ENCODE measurements at regions not wholly inside any gene's neighbourhood (a gene's known extent, or its start where the extent isn't known, plus 50 kb on each side); places are given as distances from the start of the nearest gene placed in this dataset.

GRCh38 chr1:79667166-79667565 is 660.6 kb upstream of the ADGRL4 start:
- Histone ChIP-seq H3K4me1 (ENCODE audit: control insufficient read depth in 2 of 2, insufficient read depth in 2 of 2, low read length in 2 of 2) (no peaks in the 10 kb centered on the region), H3K9ac (ENCODE audit: low read depth in 1 of 2, low read length in 2 of 2) (no peak overlapping the region), H3K27me3 (ENCODE audit: control insufficient read depth in 2 of 2, insufficient read depth in 2 of 2, low read length in 2 of 2) (no peaks in the 10 kb centered on the region), H3K9me3 (ENCODE audit: control insufficient read depth in 2 of 2, low read length in 2 of 2) (no peaks in the 10 kb centered on the region), H3K36me3 (ENCODE audit: control insufficient read depth in 2 of 2, insufficient read depth in 2 of 2, low read length in 2 of 2) (no peaks in the 10 kb centered on the region), H3K27ac (ENCODE audit: low read depth in 2 of 2, low read length in 2 of 2) (no peak overlapping the region), H3K4me3 (ENCODE audit: low read length in 2 of 2) (no peak overlapping the region)

- no peaks in the 10 kb centered on the region for H3K36me3 ChIP-seq (ENCODE audit: control insufficient read depth in 2 of 2, insufficient read depth in 2 of 2, low read length in 2 of 2)
- H3K27me3 ChIP-seq (ENCODE audit: control insufficient read depth in 2 of 2, insufficient read depth in 2 of 2, low read length in 2 of 2) = no peaks in the 10 kb centered on the region
- no peak overlapping the region for H3K27ac ChIP-seq (ENCODE audit: low read depth in 2 of 2, low read length in 2 of 2)
- no peak overlapping the region for H3K9ac ChIP-seq (ENCODE audit: low read depth in 1 of 2, low read length in 2 of 2)
- H3K9me3 ChIP-seq (ENCODE audit: control insufficient read depth in 2 of 2, low read length in 2 of 2) = no peaks in the 10 kb centered on the region
- H3K4me3 ChIP-seq (ENCODE audit: low read length in 2 of 2) = no peak overlapping the region
- no peaks in the 10 kb centered on the region for H3K4me1 ChIP-seq (ENCODE audit: control insufficient read depth in 2 of 2, insufficient read depth in 2 of 2, low read length in 2 of 2)
These were observed 657.4 kb upstream of the ADGRL4 start for GRCh38 chr1:79663916-79664315.

GRCh38 chr1:79662596-79662995 is 656.1 kb upstream of the ADGRL4 start:
- Histone ChIP-seq H3K4me3 (ENCODE audit: low read length in 2 of 2) (no peak overlapping the region), H3K27ac (ENCODE audit: low read depth in 2 of 2, low read length in 2 of 2) (no peak overlapping the region), H3K9ac (ENCODE audit: low read depth in 1 of 2, low read length in 2 of 2) (no peak overlapping the region), H3K4me1 (ENCODE audit: control insufficient read depth in 2 of 2, insufficient read depth in 2 of 2, low read length in 2 of 2) (no peaks in the 10 kb centered on the region), H3K27me3 (ENCODE audit: control insufficient read depth in 2 of 2, insufficient read depth in 2 of 2, low read length in 2 of 2) (no peaks in the 10 kb centered on the region), H3K36me3 (ENCODE audit: control insufficient read depth in 2 of 2, insufficient read depth in 2 of 2, low read length in 2 of 2) (no peaks in the 10 kb centered on the region), H3K9me3 (ENCODE audit: control insufficient read depth in 2 of 2, low read length in 2 of 2) (no peaks in the 10 kb centered on the region)

DNA sequence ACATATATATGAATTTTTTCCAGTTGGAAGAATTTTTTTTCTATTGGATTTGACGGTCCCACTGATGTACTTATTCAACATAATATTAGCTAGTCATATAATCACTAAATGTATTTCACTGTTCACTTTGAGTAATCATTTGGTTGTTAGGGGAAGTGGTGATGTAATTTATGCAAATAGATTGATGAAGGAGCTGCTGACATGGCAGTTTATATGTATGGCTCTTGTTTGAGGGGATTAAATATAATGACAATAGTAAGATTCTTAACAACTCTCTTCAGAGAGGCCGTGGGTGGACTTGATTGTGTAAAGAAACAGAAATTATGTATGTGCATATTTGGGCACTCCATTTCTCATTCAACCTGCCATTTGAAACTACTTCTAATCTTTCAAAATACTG is 653.6 kb upstream of the ADGRL4 start:
- Histone ChIP-seq H3K9me3 (ENCODE audit: control insufficient read depth in 2 of 2, low read length in 2 of 2) (no peaks in the 10 kb centered on the region), H3K27ac (ENCODE audit: low read depth in 2 of 2, low read length in 2 of 2) (no peak overlapping the region), H3K36me3 (ENCODE audit: control insufficient read depth in 2 of 2, insufficient read depth in 2 of 2, low read length in 2 of 2) (no peaks in the 10 kb centered on the region), H3K4me3 (ENCODE audit: low read length in 2 of 2) (no peak overlapping the region), H3K27me3 (ENCODE audit: control insufficient read depth in 2 of 2, insufficient read depth in 2 of 2, low read length in 2 of 2) (no peaks in the 10 kb centered on the region), H3K9ac (ENCODE audit: low read depth in 1 of 2, low read length in 2 of 2) (no peak overlapping the region), H3K4me1 (ENCODE audit: control insufficient read depth in 2 of 2, insufficient read depth in 2 of 2, low read length in 2 of 2) (no peaks in the 10 kb centered on the region)

DNA sequence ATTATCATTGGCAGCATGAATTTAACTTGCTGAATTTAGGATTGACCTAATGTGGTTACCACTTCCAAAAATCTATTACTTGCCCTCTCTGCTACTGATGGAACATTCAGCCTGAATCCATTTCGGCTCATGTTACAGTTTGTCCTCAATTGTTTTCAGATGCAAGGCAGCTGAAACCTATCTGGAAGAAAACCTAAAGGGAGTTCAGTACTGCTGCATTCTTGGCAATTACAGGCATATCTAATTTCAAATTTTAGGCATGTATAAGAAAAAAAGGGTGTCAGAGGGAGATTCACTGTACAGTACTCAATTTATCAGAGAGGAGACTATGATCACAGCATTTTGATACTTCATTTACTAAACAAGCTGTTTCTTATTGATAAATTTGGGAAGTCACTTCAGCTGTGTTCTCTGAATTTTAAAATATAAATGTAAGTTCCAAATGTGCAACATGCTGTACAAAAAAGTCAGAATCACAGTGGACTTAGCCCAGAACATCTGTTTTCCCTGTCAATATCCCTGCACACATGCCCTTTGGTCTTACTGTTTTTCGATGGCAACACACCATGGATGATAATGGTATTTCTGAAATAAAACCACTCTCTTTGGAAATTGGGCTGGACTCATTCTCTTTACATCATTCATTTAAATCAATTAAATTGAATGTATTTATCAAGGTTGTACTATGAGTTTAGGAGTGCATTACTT is 651.6 kb upstream of the ADGRL4 start:
- Histone ChIP-seq H3K27me3 (ENCODE audit: control insufficient read depth in 2 of 2, insufficient read depth in 2 of 2, low read length in 2 of 2) (no peaks in the 10 kb centered on the region), H3K27ac (ENCODE audit: low read depth in 2 of 2, low read length in 2 of 2) (no peak overlapping the region), H3K4me1 (ENCODE audit: control insufficient read depth in 2 of 2, insufficient read depth in 2 of 2, low read length in 2 of 2) (no peaks in the 10 kb centered on the region), H3K4me3 (ENCODE audit: low read length in 2 of 2) (no peak overlapping the region), H3K9me3 (ENCODE audit: control insufficient read depth in 2 of 2, low read length in 2 of 2) (no peaks in the 10 kb centered on the region), H3K9ac (ENCODE audit: low read depth in 1 of 2, low read length in 2 of 2) (no peak overlapping the region), H3K36me3 (ENCODE audit: control insufficient read depth in 2 of 2, insufficient read depth in 2 of 2, low read length in 2 of 2) (no peaks in the 10 kb centered on the region)

DNA sequence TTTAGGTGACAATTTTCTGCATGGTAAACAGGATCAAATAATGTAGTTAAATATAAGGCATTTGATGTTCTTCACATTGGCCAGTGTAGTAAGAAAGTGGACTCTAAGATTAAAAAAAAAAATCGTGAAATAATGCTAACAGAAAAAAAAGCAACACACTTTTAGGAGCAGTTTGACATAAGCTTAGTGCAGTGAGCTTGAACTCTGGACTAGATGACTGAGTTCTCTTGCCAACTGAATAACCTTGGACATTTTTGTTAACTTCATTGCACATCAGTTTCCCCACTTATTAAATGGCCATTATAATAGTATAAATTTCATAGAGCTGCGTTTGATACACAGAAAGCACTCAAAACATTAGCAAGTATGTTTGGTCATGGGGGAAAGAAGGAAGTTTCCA is 649.3 kb upstream of the ADGRL4 start:
- Histone ChIP-seq H3K36me3 (ENCODE audit: control insufficient read depth in 2 of 2, insufficient read depth in 2 of 2, low read length in 2 of 2) (no peaks in the 10 kb centered on the region), H3K9ac (ENCODE audit: low read depth in 1 of 2, low read length in 2 of 2) (no peak overlapping the region), H3K4me1 (ENCODE audit: control insufficient read depth in 2 of 2, insufficient read depth in 2 of 2, low read length in 2 of 2) (no peaks in the 10 kb centered on the region), H3K9me3 (ENCODE audit: control insufficient read depth in 2 of 2, low read length in 2 of 2) (no peaks in the 10 kb centered on the region), H3K4me3 (ENCODE audit: low read length in 2 of 2) (no peak overlapping the region), H3K27me3 (ENCODE audit: control insufficient read depth in 2 of 2, insufficient read depth in 2 of 2, low read length in 2 of 2) (no peaks in the 10 kb centered on the region), H3K27ac (ENCODE audit: low read depth in 2 of 2, low read length in 2 of 2) (no peak overlapping the region)

- no peak overlapping the region for H3K4me3 ChIP-seq (ENCODE audit: low read length in 2 of 2)
- H3K9me3 ChIP-seq (ENCODE audit: control insufficient read depth in 2 of 2, low read length in 2 of 2) = no peaks in the 10 kb centered on the region
- H3K27me3 ChIP-seq (ENCODE audit: control insufficient read depth in 2 of 2, insufficient read depth in 2 of 2, low read length in 2 of 2) = no peaks in the 10 kb centered on the region
- H3K27ac ChIP-seq (ENCODE audit: low read depth in 2 of 2, low read length in 2 of 2) = no peak overlapping the region
- no peaks in the 10 kb centered on the region for H3K4me1 ChIP-seq (ENCODE audit: control insufficient read depth in 2 of 2, insufficient read depth in 2 of 2, low read length in 2 of 2)
- H3K9ac ChIP-seq (ENCODE audit: low read depth in 1 of 2, low read length in 2 of 2) = no peak overlapping the region
- no peaks in the 10 kb centered on the region for H3K36me3 ChIP-seq (ENCODE audit: control insufficient read depth in 2 of 2, insufficient read depth in 2 of 2, low read length in 2 of 2)
These were observed 645.9 kb upstream of the ADGRL4 start for GRCh38 chr1:79652426-79652825.

- Histone ChIP-seq H3K9me3 (ENCODE audit: control insufficient read depth in 2 of 2, low read length in 2 of 2) (no peaks in the 10 kb centered on the region), H3K9ac (ENCODE audit: low read depth in 1 of 2, low read length in 2 of 2) (no peak overlapping the region), H3K4me3 (ENCODE audit: low read length in 2 of 2) (no peak overlapping the region), H3K4me1 (ENCODE audit: control insufficient read depth in 2 of 2, insufficient read depth in 2 of 2, low read length in 2 of 2) (no peaks in the 10 kb centered on the region), H3K27me3 (ENCODE audit: control insufficient read depth in 2 of 2, insufficient read depth in 2 of 2, low read length in 2 of 2) (no peaks in the 10 kb centered on the region), H3K27ac (ENCODE audit: low read depth in 2 of 2, low read length in 2 of 2) (no peak overlapping the region), H3K36me3 (ENCODE audit: control insufficient read depth in 2 of 2, insufficient read depth in 2 of 2, low read length in 2 of 2) (no peaks in the 10 kb centered on the region)
These were observed 641.6 kb upstream of the ADGRL4 start for GRCh38 chr1:79648126-79648525.

DNA sequence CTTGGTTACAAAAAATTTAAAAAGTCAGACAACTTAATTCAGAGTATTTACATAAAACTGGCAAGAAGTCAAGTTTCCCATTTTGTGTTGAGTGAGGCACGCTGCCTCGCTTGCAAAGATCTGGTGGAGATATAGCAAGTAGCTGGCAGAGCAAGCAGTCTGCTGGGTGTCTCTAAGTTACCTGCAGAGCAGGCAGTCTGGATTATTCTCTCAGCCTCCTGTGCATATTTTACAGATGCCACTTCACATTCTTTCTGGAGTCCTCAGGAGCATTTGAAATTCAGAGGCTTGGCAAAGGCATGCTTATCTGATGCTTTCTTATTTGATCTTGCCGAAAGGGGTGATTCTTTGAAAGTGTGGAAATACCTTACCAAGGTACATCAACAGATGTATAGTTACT is 640.4 kb upstream of the ADGRL4 start:
- Histone ChIP-seq H3K36me3 (ENCODE audit: control insufficient read depth in 2 of 2, insufficient read depth in 2 of 2, low read length in 2 of 2) (no peaks in the 10 kb centered on the region), H3K9ac (ENCODE audit: low read depth in 1 of 2, low read length in 2 of 2) (no peak overlapping the region), H3K27ac (ENCODE audit: low read depth in 2 of 2, low read length in 2 of 2) (no peak overlapping the region), H3K9me3 (ENCODE audit: control insufficient read depth in 2 of 2, low read length in 2 of 2) (no peaks in the 10 kb centered on the region), H3K4me3 (ENCODE audit: low read length in 2 of 2) (no peak overlapping the region), H3K27me3 (ENCODE audit: control insufficient read depth in 2 of 2, insufficient read depth in 2 of 2, low read length in 2 of 2) (no peaks in the 10 kb centered on the region), H3K4me1 (ENCODE audit: control insufficient read depth in 2 of 2, insufficient read depth in 2 of 2, low read length in 2 of 2) (no peaks in the 10 kb centered on the region)

GRCh38 chr1:79638382-79638781 is 631.9 kb upstream of the ADGRL4 start:
- Histone ChIP-seq H3K27me3 (ENCODE audit: control insufficient read depth in 2 of 2, insufficient read depth in 2 of 2, low read length in 2 of 2) (no peaks in the 10 kb centered on the region), H3K9me3 (ENCODE audit: control insufficient read depth in 2 of 2, low read length in 2 of 2) (no peaks in the 10 kb centered on the region), H3K4me3 (ENCODE audit: low read length in 2 of 2) (no peak overlapping the region), H3K9ac (ENCODE audit: low read depth in 1 of 2, low read length in 2 of 2) (no peak overlapping the region), H3K4me1 (ENCODE audit: control insufficient read depth in 2 of 2, insufficient read depth in 2 of 2, low read length in 2 of 2) (no peaks in the 10 kb centered on the region), H3K27ac (ENCODE audit: low read depth in 2 of 2, low read length in 2 of 2) (no peak overlapping the region), H3K36me3 (ENCODE audit: control insufficient read depth in 2 of 2, insufficient read depth in 2 of 2, low read length in 2 of 2) (no peaks in the 10 kb centered on the region)

- no peaks in the 10 kb centered on the region for H3K9me3 ChIP-seq (ENCODE audit: control insufficient read depth in 2 of 2, low read length in 2 of 2)
- no peak overlapping the region for H3K4me3 ChIP-seq (ENCODE audit: low read length in 2 of 2)
- no peaks in the 10 kb centered on the region for H3K36me3 ChIP-seq (ENCODE audit: control insufficient read depth in 2 of 2, insufficient read depth in 2 of 2, low read length in 2 of 2)
- no peak overlapping the region for H3K9ac ChIP-seq (ENCODE audit: low read depth in 1 of 2, low read length in 2 of 2)
- no peaks in the 10 kb centered on the region for H3K27me3 ChIP-seq (ENCODE audit: control insufficient read depth in 2 of 2, insufficient read depth in 2 of 2, low read length in 2 of 2)
- H3K4me1 ChIP-seq (ENCODE audit: control insufficient read depth in 2 of 2, insufficient read depth in 2 of 2, low read length in 2 of 2) = no peaks in the 10 kb centered on the region
- H3K27ac ChIP-seq (ENCODE audit: low read depth in 2 of 2, low read length in 2 of 2) = no peak overlapping the region
These were observed 626.9 kb upstream of the ADGRL4 start for GRCh38 chr1:79633456-79633855.
